HepG2 (cell line): ENCODE measurements at regions not wholly inside any gene's neighbourhood (a gene's known extent, or its start where the extent isn't known, plus 50 kb on each side); places are given as distances from the start of the nearest gene placed in this dataset.

Experiments used
- ATAC-seq: fragments of 200-7000 bp; cut with Tn5 transposase; 3 replicates; pipeline ENCODE4 v1.9.1; 2020; ENCODE audit warnings: mild to moderate bottlenecking, moderate library complexity
- BruUV-seq: library from RNA; stranded (reverse); fragments of 400-500 nt; replicated peaks from 2 replicates; lab custom pipeline; 2021; lab: Mats Ljungman, UMichigan
- CTCF ChIA-PET: fragments of 300-600 bp; formaldehyde crosslinking; extraction: SDS; loops from one replicate; lab custom pipeline; 2021; ENCODE audit warnings: low total read pairs, inconsistent platforms, low intra/inter-chr PET ratio; lab: Yijun Ruan, JAX
- POLR2A ChIA-PET: fragments of 350-600 bp; sonication (Branson Sonifier 250); formaldehyde crosslinking; loops from one replicate; lab custom pipeline; 2020; ENCODE audit warnings: antibody characterized with exemption, inconsistent platforms; lab: Yijun Ruan, JAX
- DNase-seq: peaks from one replicate; pipeline ENCODE4 v3.0.0-alpha.2; 2015; ENCODE audit warnings: low spot score
- FAIRE-seq: peaks from 3 replicates; lab custom pipeline; 2011; peaks lifted over from hg19 to GRCh38; lab: Jason Lieb, UNC
- H2AFZ ChIP-seq: one replicate; pipeline ENCODE4 v1.6.1; 2011; ENCODE audit warnings: low read length, inconsistent platforms
- H3K27ac ChIP-seq: fragments of 300-600 bp; 3 replicates; pipeline ENCODE4 v1.8.0; 2011; ENCODE audit warnings: mixed run types, mild to moderate bottlenecking, mixed read lengths, low read length, inconsistent platforms; ENCODE audit not compliant: insufficient read depth; ENCODE audit errors: extremely low read length
- H3K27me3 ChIP-seq, 2 experiments: fragments of 200-600 bp in 1 of 2; 2 replicates in 1 of 2; 3 replicates in 1 of 2; pipeline versions ENCODE4 v1.6.0 to v1.8.0; 2011; ENCODE audit warnings: low read length in 2 of 2, mild to moderate bottlenecking in 2 of 2, moderate library complexity in 2 of 2, inconsistent platforms in 1 of 2; ENCODE audit not compliant: insufficient read depth in 2 of 2, control insufficient read depth in 1 of 2
- H3K36me3 ChIP-seq, 2 experiments: fragments of 200-600 bp in 1 of 2; replicated peaks in 1 of 2; 2 replicates in 1 of 2; 3 replicates in 1 of 2; pipeline versions ENCODE4 v1.5.1 to v1.8.0; 2011; ENCODE audit warnings: low read length in 2 of 2, inconsistent platforms in 1 of 2; ENCODE audit not compliant: insufficient read depth in 2 of 2, control insufficient read depth in 1 of 2
- H3K4me1 ChIP-seq: 2 replicates; pipeline ENCODE4 v1.5.1; 2012; ENCODE audit warnings: low read length, inconsistent platforms; ENCODE audit not compliant: insufficient read depth
- H3K4me2 ChIP-seq: 2 replicates; pipeline ENCODE4 v1.6.0; 2011; ENCODE audit warnings: low read depth, low read length, inconsistent platforms
- H3K4me3 ChIP-seq, 3 experiments: fragments of 200-600 bp in 1 of 3; sonication (generic), shearing (Covaris generic) in 1 of 3; replicated peaks in 1 of 3; 2 replicates each; pipeline ENCODE4 v1.5.1; 2011 to 2016; ENCODE audit warnings: low read length in 3 of 3, inconsistent platforms in 2 of 3, low read depth in 2 of 3, mild to moderate bottlenecking in 2 of 3, control low read depth in 1 of 3, mixed read lengths in 1 of 3; ENCODE audit not compliant: insufficient read depth in 1 of 3
- H3K79me2 ChIP-seq: one replicate; pipeline ENCODE4 v1.6.1; 2011; ENCODE audit warnings: low read length, inconsistent platforms; ENCODE audit not compliant: insufficient read depth
- H3K9ac ChIP-seq: 2 replicates; pipeline ENCODE4 v1.6.0; 2011; ENCODE audit warnings: mild to moderate bottlenecking, low read depth, low read length, inconsistent platforms; ENCODE audit not compliant: insufficient read depth
- H3K9me3 ChIP-seq: 2 replicates; pipeline ENCODE4 v1.5.1; 2012; ENCODE audit warnings: mild to moderate bottlenecking, low read length
- H4K20me1 ChIP-seq: 2 replicates; pipeline ENCODE4 v1.6.0; 2011; ENCODE audit warnings: inconsistent platforms, mild to moderate bottlenecking, low read length, moderate library complexity; ENCODE audit not compliant: insufficient read depth
- ARNTL ChIP-seq: sonication (generic); formaldehyde crosslinking; IDR thresholded peaks from 2 replicates; pipeline ENCODE4 v1.4.0; 2020; ENCODE audit warnings: mild to moderate bottlenecking, missing genetic modification reagents
- KDM3A ChIP-seq: IDR thresholded peaks from 2 replicates; pipeline ENCODE4 v1.6.1; 2018; ENCODE audit warnings: low read depth, missing compliant biosample characterization
- KLF16 ChIP-seq, 2 experiments: sonication (generic) in 1 of 2; formaldehyde crosslinking in 1 of 2; IDR thresholded peaks; 2 replicates each; pipeline versions ENCODE4 v1.6.1 to v1.8.0; 2016 to 2023; ENCODE audit warnings: missing genetic modification reagents in 2 of 2, missing compliant biosample characterization in 1 of 2
- LCORL ChIP-seq, 2 experiments: fragments of 450-650 bp in 1 of 2; sonication (generic) in 1 of 2; formaldehyde crosslinking in 1 of 2; IDR thresholded peaks; 2 replicates each; pipeline versions ENCODE4 v1.5.0 to v1.6.1; 2017 to 2020; ENCODE audit warnings: antibody characterized with exemption in 1 of 2, missing genetic modification reagents in 1 of 2
- NR3C1 ChIP-seq: sonication (generic); formaldehyde crosslinking; IDR thresholded peaks from 2 replicates; pipeline ENCODE4 v1.4.0; 2020; ENCODE audit warnings: missing genetic modification reagents
- POLR2G ChIP-seq: fragments of 200-400 bp; formaldehyde crosslinking; IDR thresholded peaks from 2 replicates; pipeline ENCODE4 v1.6.1; 2018; ENCODE audit warnings: mild to moderate bottlenecking, low read depth, low read length, moderate library complexity
- TEAD2 ChIP-seq: sonication (generic); formaldehyde crosslinking; IDR thresholded peaks from 2 replicates; pipeline ENCODE4 v1.9.0; 2021; ENCODE audit warnings: missing genetic modification reagents
- ZFP41 ChIP-seq: sonication (generic); formaldehyde crosslinking; IDR thresholded peaks from 2 replicates; pipeline ENCODE4 v1.4.0; 2020; ENCODE audit warnings: mild to moderate bottlenecking, missing genetic modification reagents, borderline replicate concordance
- ZGPAT ChIP-seq: IDR thresholded peaks from 2 replicates; pipeline ENCODE4 v1.6.1; 2016; ENCODE audit warnings: mild to moderate bottlenecking
- ZNF781 ChIP-seq: sonication (generic); formaldehyde crosslinking; IDR thresholded peaks from 2 replicates; pipeline ENCODE4 v1.5.1; 2020; ENCODE audit warnings: borderline replicate concordance, mild to moderate bottlenecking, missing genetic modification reagents; ENCODE audit errors: not compliant biosample characterization
- WGBS: methylation state at CpG from one replicate; pipeline ENCODE4 v1.1.6; 2017; ENCODE audit warnings: low lambda C conversion rate; 5-methylcytosine and 5-hydroxymethylcytosine counted together
- in situ Hi-C: cut with HindIII; loops from 2 replicates; pipeline ENCODE4 v1.10.0; 2017; ENCODE audit warnings: low pct_unique_long_range_greater_than_20kb; ENCODE audit not compliant: extremely low pct_ligation_motif_present
- intact Hi-C: fragments of 100-400 bp; cut with micrococcal nuclease; formaldehyde crosslinking; loops from one replicate; pipeline ENCODE4 v1.10.0; 2022; ENCODE audit not compliant: unreplicated experiment
- TF ChIP-seq, protein P1 (sequence below): sonication (generic); formaldehyde crosslinking; IDR thresholded peaks from 2 replicates; pipeline ENCODE4 v1.4.0; 2020; ENCODE audit warnings: missing genetic modification reagents
- TF ChIP-seq, protein P2 (sequence below): IDR thresholded peaks from 2 replicates; pipeline ENCODE4 v1.6.1; 2016; ENCODE audit warnings: control low read depth
- TF ChIP-seq, protein P3 (sequence below), 2 experiments: sonication (generic) in 1 of 2; formaldehyde crosslinking in 1 of 2; IDR thresholded peaks; 2 replicates each; pipeline versions ENCODE4 v1.4.0 to v1.6.1; 2016 to 2020; ENCODE audit warnings: borderline replicate concordance in 1 of 2, low read depth in 1 of 2, mild to moderate bottlenecking in 1 of 2, missing genetic modification reagents in 1 of 2
- TF ChIP-seq, protein P4 (sequence below): sonication (generic); formaldehyde crosslinking; IDR thresholded peaks from 2 replicates; pipeline ENCODE4 v1.5.0; 2020; ENCODE audit warnings: mild to moderate bottlenecking, missing genetic modification reagents

GRCh38 chr17:5784791-5785190 lies 200.5 kb upstream of the NLRP1 start:
- Histone ChIP-seq H3K27ac (no peak overlapping the region), H3K4me3 (no peak overlapping the region), H3K36me3 (no peaks in the 10 kb centered on the region), H3K79me2 (no peaks in the 10 kb centered on the region), H3K27me3 (no peaks in the 10 kb centered on the region), H3K9me3 (peaks cover 17% of the 10 kb centered on the region; the same call in 1 of the 2 replicates), H3K4me1 (peaks cover 62% of the 10 kb centered on the region), H4K20me1 (no peaks in the 10 kb centered on the region), H2AFZ (no peak overlapping the region), H3K9ac (no peak overlapping the region), H3K4me2 (no peak overlapping the region)
- DNase-seq: no peak
- WGBS: 93% methylated on average over 2 of the region's 2 CpGs
- no TSS peak for BruUV-seq
- intact Hi-C loops: no loop called here
- POLR2A ChIA-PET: no interaction called here
- in situ Hi-C loops: no loop called here
- FAIRE-seq: no peak
- CTCF ChIA-PET: no interaction called here
- ATAC-seq: no peak
- TF ChIP-seq NR3C1: no peak
- TF ChIP-seq ZGPAT (CRISPR knock-in tag): no peak
- TF ChIP-seq KLF16 (CRISPR knock-in tag; IDR thresholded peaks at IDR 0.05): no peak
- no peak for TF ChIP-seq ARNTL (CRISPR knock-in tag)
- TF ChIP-seq, protein P1, sequence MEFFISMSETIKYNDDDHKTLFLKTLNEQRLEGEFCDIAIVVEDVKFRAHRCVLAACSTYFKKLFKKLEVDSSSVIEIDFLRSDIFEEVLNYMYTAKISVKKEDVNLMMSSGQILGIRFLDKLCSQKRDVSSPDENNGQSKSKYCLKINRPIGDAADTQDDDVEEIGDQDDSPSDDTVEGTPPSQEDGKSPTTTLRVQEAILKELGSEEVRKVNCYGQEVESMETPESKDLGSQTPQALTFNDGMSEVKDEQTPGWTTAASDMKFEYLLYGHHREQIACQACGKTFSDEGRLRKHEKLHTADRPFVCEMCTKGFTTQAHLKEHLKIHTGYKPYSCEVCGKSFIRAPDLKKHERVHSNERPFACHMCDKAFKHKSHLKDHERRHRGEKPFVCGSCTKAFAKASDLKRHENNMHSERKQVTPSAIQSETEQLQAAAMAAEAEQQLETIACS: no peak
- TF ChIP-seq TEAD2: no peak
- TF ChIP-seq, protein P2, sequence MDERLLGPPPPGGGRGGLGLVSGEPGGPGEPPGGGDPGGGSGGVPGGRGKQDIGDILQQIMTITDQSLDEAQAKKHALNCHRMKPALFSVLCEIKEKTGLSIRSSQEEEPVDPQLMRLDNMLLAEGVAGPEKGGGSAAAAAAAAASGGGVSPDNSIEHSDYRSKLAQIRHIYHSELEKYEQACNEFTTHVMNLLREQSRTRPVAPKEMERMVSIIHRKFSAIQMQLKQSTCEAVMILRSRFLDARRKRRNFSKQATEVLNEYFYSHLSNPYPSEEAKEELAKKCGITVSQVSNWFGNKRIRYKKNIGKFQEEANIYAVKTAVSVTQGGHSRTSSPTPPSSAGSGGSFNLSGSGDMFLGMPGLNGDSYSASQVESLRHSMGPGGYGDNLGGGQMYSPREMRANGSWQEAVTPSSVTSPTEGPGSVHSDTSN (CRISPR knock-in tag): no peak
- TF ChIP-seq LCORL (IDR thresholded peaks at IDR 0.05): no peak
- TF ChIP-seq LCORL (CRISPR knock-in tag; IDR thresholded peaks at IDR 0.05): no peak
- no peak for TF ChIP-seq POLR2G
- TF ChIP-seq, protein P3, sequence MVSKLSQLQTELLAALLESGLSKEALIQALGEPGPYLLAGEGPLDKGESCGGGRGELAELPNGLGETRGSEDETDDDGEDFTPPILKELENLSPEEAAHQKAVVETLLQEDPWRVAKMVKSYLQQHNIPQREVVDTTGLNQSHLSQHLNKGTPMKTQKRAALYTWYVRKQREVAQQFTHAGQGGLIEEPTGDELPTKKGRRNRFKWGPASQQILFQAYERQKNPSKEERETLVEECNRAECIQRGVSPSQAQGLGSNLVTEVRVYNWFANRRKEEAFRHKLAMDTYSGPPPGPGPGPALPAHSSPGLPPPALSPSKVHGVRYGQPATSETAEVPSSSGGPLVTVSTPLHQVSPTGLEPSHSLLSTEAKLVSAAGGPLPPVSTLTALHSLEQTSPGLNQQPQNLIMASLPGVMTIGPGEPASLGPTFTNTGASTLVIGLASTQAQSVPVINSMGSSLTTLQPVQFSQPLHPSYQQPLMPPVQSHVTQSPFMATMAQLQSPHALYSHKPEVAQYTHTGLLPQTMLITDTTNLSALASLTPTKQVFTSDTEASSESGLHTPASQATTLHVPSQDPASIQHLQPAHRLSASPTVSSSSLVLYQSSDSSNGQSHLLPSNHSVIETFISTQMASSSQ (IDR thresholded peaks at IDR 0.05; ENCODE audit: low read depth): no peak
- TF ChIP-seq, protein P3 (CRISPR knock-in tag; IDR thresholded peaks at IDR 0.05; ENCODE audit: borderline replicate concordance): no peak
- no peak for TF ChIP-seq KDM3A (CRISPR knock-in tag)
- TF ChIP-seq, protein P4, sequence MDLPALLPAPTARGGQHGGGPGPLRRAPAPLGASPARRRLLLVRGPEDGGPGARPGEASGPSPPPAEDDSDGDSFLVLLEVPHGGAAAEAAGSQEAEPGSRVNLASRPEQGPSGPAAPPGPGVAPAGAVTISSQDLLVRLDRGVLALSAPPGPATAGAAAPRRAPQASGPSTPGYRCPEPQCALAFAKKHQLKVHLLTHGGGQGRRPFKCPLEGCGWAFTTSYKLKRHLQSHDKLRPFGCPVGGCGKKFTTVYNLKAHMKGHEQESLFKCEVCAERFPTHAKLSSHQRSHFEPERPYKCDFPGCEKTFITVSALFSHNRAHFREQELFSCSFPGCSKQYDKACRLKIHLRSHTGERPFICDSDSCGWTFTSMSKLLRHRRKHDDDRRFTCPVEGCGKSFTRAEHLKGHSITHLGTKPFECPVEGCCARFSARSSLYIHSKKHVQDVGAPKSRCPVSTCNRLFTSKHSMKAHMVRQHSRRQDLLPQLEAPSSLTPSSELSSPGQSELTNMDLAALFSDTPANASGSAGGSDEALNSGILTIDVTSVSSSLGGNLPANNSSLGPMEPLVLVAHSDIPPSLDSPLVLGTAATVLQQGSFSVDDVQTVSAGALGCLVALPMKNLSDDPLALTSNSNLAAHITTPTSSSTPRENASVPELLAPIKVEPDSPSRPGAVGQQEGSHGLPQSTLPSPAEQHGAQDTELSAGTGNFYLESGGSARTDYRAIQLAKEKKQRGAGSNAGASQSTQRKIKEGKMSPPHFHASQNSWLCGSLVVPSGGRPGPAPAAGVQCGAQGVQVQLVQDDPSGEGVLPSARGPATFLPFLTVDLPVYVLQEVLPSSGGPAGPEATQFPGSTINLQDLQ (CRISPR knock-in tag): no peak
- TF ChIP-seq ZNF781 (CRISPR knock-in tag): no peak
- no peak for TF ChIP-seq ZFP41 (CRISPR knock-in tag)
